Gastroesophageal sphincter (tissue), 3 donors: ENCODE measurements at regions not wholly inside any gene's neighbourhood (a gene's known extent, or its start where the extent isn't known, plus 50 kb on each side); places are given as distances from the start of the nearest gene placed in this dataset.

Experiments used
- CTCF ChIP-seq, 4 experiments: fragments of 200-600 bp in 2 of 4; fragments of 450-650 bp in 2 of 4; sonication (generic) in 1 of 4; IDR thresholded peaks; one replicate each; pipeline ENCODE4 v1.5.1; 2017 to 2019; ENCODE audit warnings: antibody characterized with exemption in 4 of 4, mild to moderate bottlenecking in 2 of 4, moderate library complexity in 2 of 4
- EP300 ChIP-seq: sonication (generic); formaldehyde crosslinking; IDR thresholded peaks from one replicate; pipeline ENCODE4 v1.6.1; 2017; ENCODE audit warnings: antibody characterized with exemption, mild to moderate bottlenecking

- TF ChIP-seq CTCF (IDR thresholded peaks at IDR 0.05) (no peak), EP300 (no peak)
Measured at GRCh38 chr2:217365656-217366055, 505.8 kb upstream of the TNP1 start.
